Loucy (cell line): ENCODE measurements at regions not wholly inside any gene's neighbourhood (a gene's known extent, or its start where the extent isn't known, plus 50 kb on each side); places are given as distances from the start of the nearest gene placed in this dataset.

Source experiments
- CTCF ChIP-seq: fragments of 200-600 bp; sonication (generic); conservative IDR thresholded peaks from 2 replicates; pipeline ENCODE4 v1.5.1; 2014; ENCODE audit warnings: mild to moderate bottlenecking, antibody characterized with exemption, low read length
- EZH2phosphoT487 ChIP-seq: fragments of 200-600 bp; IDR thresholded peaks from 2 replicates; pipeline ENCODE4 v1.6.1; 2018; ENCODE audit warnings: antibody characterized with exemption, mild to moderate bottlenecking, moderate library complexity, borderline replicate concordance

- no peak for TF ChIP-seq CTCF
- TF ChIP-seq EZH2phosphoT487: no peak
These were observed 226.2 kb downstream of the TACR3 start for GRCh38 chr4:103493450-103494159.
